PC-9 (cell line): ENCODE measurements at regions not wholly inside any gene's neighbourhood (a gene's known extent, or its start where the extent isn't known, plus 50 kb on each side); places are given as distances from the start of the nearest gene placed in this dataset.

Experiments used
- BruUV-seq: library from RNA; stranded (reverse); fragments of 400-500 nt; replicated peaks from 2 replicates; lab custom pipeline; 2021; lab: Mats Ljungman, UMichigan
- CTCF ChIA-PET: fragments of 300-600 bp; sonication (Branson Sonifier 250); formaldehyde crosslinking; loops from one replicate; lab custom pipeline; 2022; ENCODE audit warnings: antibody characterized with exemption; lab: Charles Lee
- POLR2A ChIA-PET: fragments of 300-600 bp; sonication (Branson Sonifier 250); formaldehyde crosslinking; loops from one replicate; lab custom pipeline; 2022; ENCODE audit warnings: antibody characterized with exemption; ENCODE audit not compliant: unreplicated experiment; lab: Charles Lee
- DNase-seq, 2 experiments: peaks; one replicate each; pipeline versions ENCODE4 v3.0.0 to v3.0.0-alpha.2; 2015 to 2022; ENCODE audit warnings: mixed read lengths in 1 of 2
- H2AFZ ChIP-seq: fragments of 200-600 bp; sonication (generic); 2 replicates; pipeline ENCODE4 v1.8.1; 2017; ENCODE audit warnings: antibody characterized with exemption
- H3F3A ChIP-seq: fragments of 200-600 bp; sonication (generic); 2 replicates; pipeline ENCODE4 v1.8.1; 2017; ENCODE audit warnings: antibody characterized with exemption, mild to moderate bottlenecking, low read depth; ENCODE audit not compliant: insufficient read depth
- H3K27ac ChIP-seq: fragments of 200-600 bp; sonication (generic); 2 replicates; pipeline ENCODE4 v1.6.1; 2016; ENCODE audit warnings: mixed run types
- H3K27me3 ChIP-seq: fragments of 200-600 bp; sonication (generic); 2 replicates; pipeline ENCODE4 v1.6.1; 2016; ENCODE audit warnings: low read depth, mixed run types; ENCODE audit not compliant: insufficient read depth
- H3K36me3 ChIP-seq: fragments of 200-600 bp; sonication (generic); 2 replicates; pipeline ENCODE4 v1.6.1; 2016; ENCODE audit warnings: low read depth, mixed run types
- H3K4me1 ChIP-seq: fragments of 200-600 bp; sonication (generic); replicated peaks from 2 replicates; pipeline ENCODE4 v1.6.1; 2016; ENCODE audit warnings: mixed run types; ENCODE audit not compliant: insufficient read depth
- H3K4me2 ChIP-seq: fragments of 200-600 bp; sonication (generic); 2 replicates; pipeline ENCODE4 v1.6.1; 2017; ENCODE audit warnings: mixed run types
- H3K4me3 ChIP-seq: fragments of 200-600 bp; sonication (generic); 2 replicates; pipeline ENCODE4 v1.6.1; 2016; ENCODE audit warnings: mixed run types
- H3K79me2 ChIP-seq: fragments of 200-600 bp; sonication (generic); 2 replicates; pipeline ENCODE4 v1.6.1; 2017; ENCODE audit warnings: low read depth, mixed run types
- H3K9me2 ChIP-seq: fragments of 200-600 bp; sonication (generic); 2 replicates; pipeline ENCODE4 v1.8.1; 2017; ENCODE audit warnings: mild to moderate bottlenecking; ENCODE audit not compliant: insufficient read depth
- H3K9me3 ChIP-seq: fragments of 200-600 bp; sonication (generic); 2 replicates; pipeline ENCODE4 v1.8.1; 2016; ENCODE audit warnings: low read depth; ENCODE audit not compliant: insufficient read depth
- H4K20me1 ChIP-seq: fragments of 200-600 bp; sonication (generic); 2 replicates; pipeline ENCODE4 v1.8.1; 2017; ENCODE audit not compliant: insufficient read depth
- CTCF ChIP-seq: fragments of 200-600 bp; sonication (generic); conservative IDR thresholded peaks from 2 replicates; pipeline ENCODE4 v1.6.1; 2017; ENCODE audit warnings: mixed run types, antibody characterized with exemption, mild to moderate bottlenecking, moderate library complexity
- EZH2 ChIP-seq: fragments of 200-600 bp; sonication (generic); IDR thresholded peaks from 2 replicates; pipeline ENCODE4 v1.8.0; 2017; ENCODE audit warnings: antibody characterized with exemption, low read depth
- intact Hi-C: fragments of 100-400 bp; cut with micrococcal nuclease; formaldehyde crosslinking; loops from one replicate; pipeline ENCODE4 v1.10.0; 2022; ENCODE audit not compliant: unreplicated experiment

- intact Hi-C loops: loop anchor here (5.0 to 10.0 kb wide), 2 partner anchors 758 to 1075 kb away; no protein-coding TSS in a partner anchor
- H4K20me1 ChIP-seq: no peaks in the 10 kb centered on the region
- CTCF ChIA-PET: no interaction called here
These were observed 124.4 kb downstream of the GXYLT1 start for GRCh38 chr12:42020226-42020625.

GRCh38 chr12:42019746-42020145 lies 124.9 kb downstream of the GXYLT1 start:
- Histone ChIP-seq H3K27ac (no peak overlapping the region), H3K9me3 (no peaks in the 10 kb centered on the region), H4K20me1 (no peaks in the 10 kb centered on the region), H3K36me3 (no peaks in the 10 kb centered on the region), H3K4me2 (no peak overlapping the region), H3K79me2 (no peaks in the 10 kb centered on the region), H3K9me2 (no peaks in the 10 kb centered on the region), H3K27me3 (no peaks in the 10 kb centered on the region), H3F3A (no peaks in the 10 kb centered on the region), H3K4me3 (no peak overlapping the region), H3K4me1 (no peaks in the 10 kb centered on the region), H2AFZ (no peak overlapping the region)
- intact Hi-C loops: loop anchor here (5.0 to 10.0 kb wide), 2 partner anchors 757 to 1075 kb away; no protein-coding TSS in a partner anchor
- CTCF ChIA-PET: no interaction called here
- DNase-seq: no peak
- TF ChIP-seq EZH2: no peak
- no peak for TF ChIP-seq CTCF
- BruUV-seq: no TSS peak
- POLR2A ChIA-PET: no interaction called here

More at GRCh38 chr12:42020226-42020625, 124.4 kb downstream of the GXYLT1 start:
- Histone ChIP-seq H3K4me2 (no peak overlapping the region), H3K79me2 (no peaks in the 10 kb centered on the region), H3K4me1 (no peaks in the 10 kb centered on the region), H3K4me3 (no peak overlapping the region), H3F3A (no peaks in the 10 kb centered on the region), H2AFZ (no peak overlapping the region), H3K9me3 (no peaks in the 10 kb centered on the region), H3K27ac (no peak overlapping the region), H3K27me3 (no peaks in the 10 kb centered on the region), H3K36me3 (no peaks in the 10 kb centered on the region), H3K9me2 (no peaks in the 10 kb centered on the region)
- POLR2A ChIA-PET: no interaction called here
- DNase-seq: no peak
- TF ChIP-seq EZH2 (no peak), CTCF (no peak)
- no TSS peak for BruUV-seq

GRCh38 chr12:42017051-42017450 lies 127.6 kb downstream of the GXYLT1 start:
- Histone ChIP-seq H3K4me2 (no peak overlapping the region), H3K79me2 (no peaks in the 10 kb centered on the region), H3K4me1 (0 out of 2 replicates have a peak, but pooled peaks cover 7% of the 10 kb centered on the region), H3K36me3 (no peaks in the 10 kb centered on the region), H2AFZ (no peak overlapping the region), H4K20me1 (no peaks in the 10 kb centered on the region), H3K9me3 (no peaks in the 10 kb centered on the region), H3K9me2 (no peaks in the 10 kb centered on the region), H3K4me3 (no peak overlapping the region), H3K27ac (no peak overlapping the region), H3F3A (no peaks in the 10 kb centered on the region), H3K27me3 (no peaks in the 10 kb centered on the region)
- POLR2A ChIA-PET: no interaction called here
- BruUV-seq: no TSS peak
- no peak for TF ChIP-seq EZH2
- no peak for TF ChIP-seq CTCF
- DNase-seq: no peak
- CTCF ChIA-PET: no interaction called here
- intact Hi-C loops: no loop called here
